ENCODE measurements at regions not wholly inside any gene's neighbourhood (a gene's known extent, or its start where the extent isn't known, plus 50 kb on each side); places are given as distances from the start of the nearest gene placed in this dataset.

GRCh38 chr10:53645951-53646350 is 873.4 kb upstream of the MBL2 start:
- TF ChIP-seq, protein P1, sequence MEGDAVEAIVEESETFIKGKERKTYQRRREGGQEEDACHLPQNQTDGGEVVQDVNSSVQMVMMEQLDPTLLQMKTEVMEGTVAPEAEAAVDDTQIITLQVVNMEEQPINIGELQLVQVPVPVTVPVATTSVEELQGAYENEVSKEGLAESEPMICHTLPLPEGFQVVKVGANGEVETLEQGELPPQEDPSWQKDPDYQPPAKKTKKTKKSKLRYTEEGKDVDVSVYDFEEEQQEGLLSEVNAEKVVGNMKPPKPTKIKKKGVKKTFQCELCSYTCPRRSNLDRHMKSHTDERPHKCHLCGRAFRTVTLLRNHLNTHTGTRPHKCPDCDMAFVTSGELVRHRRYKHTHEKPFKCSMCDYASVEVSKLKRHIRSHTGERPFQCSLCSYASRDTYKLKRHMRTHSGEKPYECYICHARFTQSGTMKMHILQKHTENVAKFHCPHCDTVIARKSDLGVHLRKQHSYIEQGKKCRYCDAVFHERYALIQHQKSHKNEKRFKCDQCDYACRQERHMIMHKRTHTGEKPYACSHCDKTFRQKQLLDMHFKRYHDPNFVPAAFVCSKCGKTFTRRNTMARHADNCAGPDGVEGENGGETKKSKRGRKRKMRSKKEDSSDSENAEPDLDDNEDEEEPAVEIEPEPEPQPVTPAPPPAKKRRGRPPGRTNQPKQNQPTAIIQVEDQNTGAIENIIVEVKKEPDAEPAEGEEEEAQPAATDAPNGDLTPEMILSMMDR (conservative IDR thresholded peaks at IDR 0.05) = no peak
- no peak for TF ChIP-seq EZH2 (IDR thresholded peaks at IDR 0.05; ENCODE audit: low read depth)
